Muscle of leg (tissue), 3 donors: ENCODE measurements at regions not wholly inside any gene's neighbourhood (a gene's known extent, or its start where the extent isn't known, plus 50 kb on each side); places are given as distances from the start of the nearest gene placed in this dataset.
"Not testable (repeated sequence)": the region's sequence is repeated elsewhere in the genome, so short reads cannot be mapped to it uniquely, and the experiment has no call there.

Experiments
- DNase-seq: peaks from one replicate; pipeline ENCODE4 v3.0.0; 2013
- H3K27ac ChIP-seq: one replicate; pipeline ENCODE4 v1.5.1; 2013; ENCODE audit warnings: mild to moderate bottlenecking, low read length, control low read depth
- H3K27me3 ChIP-seq: one replicate; pipeline ENCODE4 v1.6.1; 2013; ENCODE audit warnings: low read length; ENCODE audit not compliant: control insufficient read depth, insufficient read depth
- H3K36me3 ChIP-seq: one replicate; pipeline ENCODE4 v1.6.1; 2013; ENCODE audit warnings: low read length; ENCODE audit not compliant: control insufficient read depth, insufficient read depth
- H3K4me1 ChIP-seq: one replicate; pipeline ENCODE4 v1.6.1; 2013; ENCODE audit warnings: low read length; ENCODE audit not compliant: control insufficient read depth, insufficient read depth
- H3K4me3 ChIP-seq: one replicate; pipeline ENCODE4 v1.5.1; 2013; ENCODE audit warnings: low read length, control low read depth
- H3K9me3 ChIP-seq: replicated peaks from 2 replicates; pipeline ENCODE4 v1.6.1; 2013; ENCODE audit warnings: low read depth, low read length; ENCODE audit not compliant: control insufficient read depth
- WGBS: methylation state at CpG from one replicate; pipeline ENCODE4 v1.1.5; 2013; ENCODE audit warnings: missing lambda C conversion rate; ENCODE audit not compliant: insufficient coverage; 5-methylcytosine and 5-hydroxymethylcytosine counted together

GRCh38 chr18:52156166-52156565 is 183.8 kb upstream of the DCC start:
- Histone ChIP-seq H3K4me1 (no peaks in the 10 kb centered on the region), H3K4me3 (no peak overlapping the region), H3K9me3 (no peaks in the 10 kb centered on the region), H3K27ac (no peak overlapping the region), H3K36me3 (no peaks in the 10 kb centered on the region), H3K27me3 (no peaks in the 10 kb centered on the region)
- DNase-seq = no peak

GRCh38 chr18:52160636-52161035 is 179.4 kb upstream of the DCC start:
- H3K4me1 ChIP-seq = no peaks in the 10 kb centered on the region
- H3K9me3 ChIP-seq = peaks cover 7% of the 10 kb centered on the region
- no peak overlapping the region for H3K4me3 ChIP-seq
- H3K27ac ChIP-seq = no peak overlapping the region
- 60% methylated on average over 2 of the region's 2 CpGs for WGBS
- no peak for DNase-seq
- H3K27me3 ChIP-seq = no peaks in the 10 kb centered on the region
- H3K36me3 ChIP-seq = no peaks in the 10 kb centered on the region

DNA sequence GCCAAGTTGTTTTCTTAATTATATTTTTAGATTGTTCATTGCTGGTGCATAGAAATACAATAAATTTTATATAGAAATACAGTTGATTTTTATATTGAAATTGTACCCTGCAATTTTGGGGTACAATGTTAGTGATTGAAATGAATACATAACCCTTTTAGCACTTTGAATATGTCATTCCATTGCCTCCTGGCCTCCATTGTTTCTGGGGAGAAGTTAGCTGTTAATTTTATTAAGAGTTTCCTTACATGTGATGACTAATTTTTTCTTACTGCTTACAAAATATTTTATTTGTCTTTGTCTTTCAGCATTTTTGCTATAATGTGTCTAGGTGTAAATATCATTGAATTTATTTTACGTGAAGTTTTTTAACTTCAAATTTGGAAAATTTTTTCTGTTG is 176.5 kb upstream of the DCC start:
- WGBS = no CpG with 5 or more reads among the region's 1 CpG

GRCh38 chr18:52168131-52168530 is 171.9 kb upstream of the DCC start:
- H3K9me3 ChIP-seq, H3K4me1 ChIP-seq, DNase-seq, H3K36me3 ChIP-seq, H3K4me3 ChIP-seq, H3K27me3 ChIP-seq, H3K27ac ChIP-seq: not testable (repeated sequence)
- WGBS = 100% methylated on average over 1 of the region's 3 CpGs

More for the DNA sequence above, 176.5 kb upstream of the DCC start:
- Histone ChIP-seq H3K9me3 (peaks cover 7% of the 10 kb centered on the region), H3K4me1 (no peaks in the 10 kb centered on the region), H3K27me3 (no peaks in the 10 kb centered on the region), H3K27ac (no peak overlapping the region), H3K36me3 (no peaks in the 10 kb centered on the region), H3K4me3 (no peak overlapping the region)
- DNase-seq = no peak

DNA sequence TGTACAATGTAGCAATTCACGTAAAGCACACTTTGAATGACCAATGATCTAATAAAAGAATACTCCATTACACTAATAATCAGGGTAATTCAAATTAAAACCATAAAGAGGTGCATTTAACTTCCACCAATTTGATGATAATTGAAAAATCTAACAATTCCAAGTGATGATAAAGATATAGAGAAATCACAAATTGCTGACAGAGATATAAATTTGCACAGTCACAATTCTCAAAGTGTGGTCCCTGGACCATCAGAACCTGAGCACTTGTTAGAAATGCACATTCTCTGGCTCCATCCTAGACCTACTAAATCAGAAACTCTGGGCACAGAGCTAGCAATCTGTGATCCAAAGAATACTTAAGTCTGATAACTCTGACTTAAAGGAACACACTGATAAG is 165.8 kb upstream of the DCC start:
- Histone ChIP-seq H3K4me3 (no peak overlapping the region), H3K4me1 (no peaks in the 10 kb centered on the region), H3K27ac (no peak overlapping the region), H3K9me3 (no peaks in the 10 kb centered on the region), H3K27me3 (no peaks in the 10 kb centered on the region), H3K36me3 (no peaks in the 10 kb centered on the region)
- DNase-seq = no peak
- no CpG with 5 or more reads among the region's 1 CpG for WGBS

GRCh38 chr18:52175406-52175805 is 164.6 kb upstream of the DCC start:
- Histone ChIP-seq H3K4me1 (no peaks in the 10 kb centered on the region), H3K27ac (no peak overlapping the region), H3K36me3 (no peaks in the 10 kb centered on the region), H3K4me3 (no peak overlapping the region), H3K9me3 (no peaks in the 10 kb centered on the region), H3K27me3 (no peaks in the 10 kb centered on the region)
- WGBS = no CpG with 5 or more reads among the region's 1 CpG
- no peak for DNase-seq

GRCh38 chr18:52183107-52183506 is 156.9 kb upstream of the DCC start:
- H3K27me3 ChIP-seq = no peaks in the 10 kb centered on the region
- no peak for DNase-seq
- no peaks in the 10 kb centered on the region for H3K36me3 ChIP-seq
- H3K4me3 ChIP-seq = no peak overlapping the region
- no peak overlapping the region for H3K27ac ChIP-seq
- WGBS = no CpG with 5 or more reads among the region's 2 CpGs
- no peaks in the 10 kb centered on the region for H3K4me1 ChIP-seq
- peaks cover 2% of the 10 kb centered on the region for H3K9me3 ChIP-seq

- Histone ChIP-seq H3K4me3 (no peak overlapping the region), H3K36me3 (no peaks in the 10 kb centered on the region), H3K4me1 (no peaks in the 10 kb centered on the region), H3K9me3 (peaks cover 4% of the 10 kb centered on the region), H3K27me3 (no peaks in the 10 kb centered on the region), H3K27ac (no peak overlapping the region)
- no CpG with 5 or more reads among the region's 3 CpGs for WGBS
- DNase-seq = peak; percentile 0
Observed at GRCh38 chr18:52190195-52190594, 149.8 kb upstream of the DCC start.

DNA sequence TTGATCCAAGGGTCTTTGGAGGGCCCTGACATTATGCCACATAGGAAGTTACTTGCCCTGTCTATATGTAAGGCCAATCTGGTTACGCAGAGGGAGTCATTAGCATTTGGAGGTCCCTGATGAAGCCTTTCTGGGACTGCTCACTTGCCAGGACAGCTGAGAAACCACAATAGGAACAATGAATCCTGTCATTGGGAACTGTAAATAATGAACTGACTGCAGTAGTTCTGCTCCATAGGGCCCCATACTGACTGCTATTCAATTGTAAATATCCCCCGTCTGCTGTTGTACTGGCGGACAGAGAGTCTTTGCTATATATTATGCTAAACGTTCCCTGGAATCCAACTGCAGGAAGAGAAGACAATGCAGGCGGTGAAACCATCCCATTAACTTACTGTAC is 149.4 kb upstream of the DCC start:
- WGBS = 100% methylated on average over 1 of the region's 5 CpGs
- Histone ChIP-seq H3K4me3 (no peak overlapping the region), H3K9me3 (peaks cover 4% of the 10 kb centered on the region), H3K4me1 (no peaks in the 10 kb centered on the region), H3K36me3 (no peaks in the 10 kb centered on the region), H3K27ac (no peak overlapping the region), H3K27me3 (no peaks in the 10 kb centered on the region)
- no peak for DNase-seq

DNA sequence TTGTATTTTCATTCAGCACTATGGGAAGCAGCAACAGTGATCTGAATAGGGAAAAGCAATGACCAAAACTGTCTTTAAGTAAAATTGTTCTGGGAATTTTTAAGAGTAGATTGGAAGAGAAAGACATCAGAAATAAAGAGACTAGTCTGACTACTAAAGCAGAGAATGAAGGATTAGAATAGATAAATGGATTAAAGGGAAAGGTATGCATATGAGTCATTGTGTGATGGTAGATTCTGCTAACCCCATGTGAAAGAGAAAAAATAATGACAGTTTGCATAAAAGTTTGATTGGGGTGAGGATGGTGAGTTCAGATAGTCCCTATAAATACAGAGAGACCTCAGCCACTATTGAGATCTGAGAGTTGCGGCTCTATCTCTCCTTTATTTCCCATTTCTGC is 139.6 kb upstream of the DCC start:
- no peak overlapping the region for H3K27ac ChIP-seq
- WGBS = no CpG with 5 or more reads among the region's 1 CpG
- H3K27me3 ChIP-seq = no peaks in the 10 kb centered on the region
- H3K9me3 ChIP-seq = peaks cover 4% of the 10 kb centered on the region
- no peak overlapping the region for H3K4me3 ChIP-seq
- H3K36me3 ChIP-seq = no peaks in the 10 kb centered on the region
- DNase-seq = no peak
- H3K4me1 ChIP-seq = no peaks in the 10 kb centered on the region

DNA sequence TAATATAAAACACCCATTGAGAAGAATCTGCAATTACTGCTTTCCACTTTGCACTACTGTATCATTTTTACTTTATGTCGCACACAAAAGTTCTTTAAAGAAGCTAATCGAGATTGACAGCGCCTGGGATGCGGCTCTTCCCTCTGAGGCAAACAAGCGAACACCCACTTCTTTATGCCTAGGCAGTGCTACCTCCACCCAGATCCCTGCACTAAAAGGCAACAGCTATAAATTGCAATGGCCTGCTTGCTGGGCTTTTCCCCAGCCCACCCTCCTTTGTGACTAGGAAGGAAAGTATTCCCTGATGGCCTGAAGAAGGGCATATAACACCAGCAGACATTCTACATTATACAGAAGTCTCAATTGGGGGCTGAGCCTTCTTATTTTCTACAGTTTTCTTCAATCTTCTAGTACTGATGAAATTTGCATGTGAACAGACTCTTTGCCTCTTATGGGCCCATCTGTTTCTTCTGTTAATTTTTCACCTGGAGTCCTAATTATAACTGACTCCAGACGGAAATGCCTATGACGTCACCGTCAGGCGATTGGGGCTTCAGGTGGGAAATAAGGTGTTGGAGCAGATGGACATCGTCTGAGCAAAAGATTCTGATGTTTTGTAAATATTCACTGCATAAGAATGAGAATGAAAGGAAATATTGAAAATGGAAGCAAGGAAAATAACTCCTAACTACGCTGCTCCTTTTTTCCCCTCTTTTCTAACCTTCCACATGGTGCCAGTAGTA is 138.9 kb upstream of the DCC start:
- H3K9me3 ChIP-seq = peaks cover 6% of the 10 kb centered on the region
- H3K4me1 ChIP-seq = no peaks in the 10 kb centered on the region
- H3K27ac ChIP-seq = no peak overlapping the region
- DNase-seq = no peak
- no peaks in the 10 kb centered on the region for H3K27me3 ChIP-seq
- H3K36me3 ChIP-seq = no peaks in the 10 kb centered on the region
- whole genome bisulfite sequencing = 84% methylated on average over 5 of the region's 11 CpGs
- no peak overlapping the region for H3K4me3 ChIP-seq
